ENCODE measurements at regions not wholly inside any gene's neighbourhood (a gene's known extent, or its start where the extent isn't known, plus 50 kb on each side); places are given as distances from the start of the nearest gene placed in this dataset.

- TF ChIP-seq CEBPB (IDR thresholded peaks at IDR 0.05) (no peak), EGR1 (IDR thresholded peaks at IDR 0.05) (no peak), YY1 (IDR thresholded peaks at IDR 0.05; ENCODE audit: low read depth) (no peak), RAD21 (IDR thresholded peaks at IDR 0.05; ENCODE audit: low read depth) (no peak)
These were observed 546.4 kb upstream of the SLITRK5 start for GRCh38 chr13:87124785-87125074.

GRCh38 chr13:87128036-87128435, 543.1 kb upstream of the SLITRK5 start:
- TF ChIP-seq NFIC (IDR thresholded peaks at IDR 0.05) (peak; percentile 86), CEBPB (IDR thresholded peaks at IDR 0.05) (peak; percentile 95), YY1 (IDR thresholded peaks at IDR 0.05; ENCODE audit: low read depth) (no peak), TAF1 (IDR thresholded peaks at IDR 0.05; ENCODE audit: low read depth) (no peak), ZBTB7A (IDR thresholded peaks at IDR 0.05; ENCODE audit: low read depth) (no peak), TCF12 (IDR thresholded peaks at IDR 0.05; ENCODE audit: low read depth) (peak; percentile 84), CREB1 (IDR thresholded peaks at IDR 0.05; ENCODE audit: low read depth) (no peak), EGR1 (IDR thresholded peaks at IDR 0.05) (no peak), MAX (IDR thresholded peaks at IDR 0.05) (0 out of 2 replicates have a peak, but pooled peaks have one; percentile 5), EP300 (IDR thresholded peaks at IDR 0.05; ENCODE audit: borderline replicate concordance) (peak; percentile 87), FOXM1 (IDR thresholded peaks at IDR 0.05; ENCODE audit: borderline replicate concordance, low read depth) (peak; percentile 70; the same call in 1 of the 2 replicates), TEAD4 (IDR thresholded peaks at IDR 0.05) (peak; percentile 80), REST (IDR thresholded peaks at IDR 0.05; ENCODE audit: low read depth) (no peak), USF1 (IDR thresholded peaks at IDR 0.05) (no peak), RAD21 (IDR thresholded peaks at IDR 0.05; ENCODE audit: low read depth) (no peak)

- TF ChIP-seq USF1 (IDR thresholded peaks at IDR 0.05) = no peak
- 0 out of 2 replicates have a peak, but pooled peaks have one; percentile 1 for TF ChIP-seq MAX (IDR thresholded peaks at IDR 0.05)
These were observed 542.7 kb upstream of the SLITRK5 start for GRCh38 chr13:87128491-87128890.

- TF ChIP-seq CREB1 (IDR thresholded peaks at IDR 0.05; ENCODE audit: low read depth) (no peak), CEBPB (IDR thresholded peaks at IDR 0.05) (no peak), FOXM1 (IDR thresholded peaks at IDR 0.05; ENCODE audit: borderline replicate concordance, low read depth) (no peak), NFIC (IDR thresholded peaks at IDR 0.05) (no peak), REST (IDR thresholded peaks at IDR 0.05; ENCODE audit: low read depth) (no peak), TAF1 (IDR thresholded peaks at IDR 0.05; ENCODE audit: low read depth) (no peak), USF1 (IDR thresholded peaks at IDR 0.05) (no peak), EGR1 (IDR thresholded peaks at IDR 0.05) (no peak), TEAD4 (IDR thresholded peaks at IDR 0.05) (no peak), YY1 (IDR thresholded peaks at IDR 0.05; ENCODE audit: low read depth) (no peak), EP300 (IDR thresholded peaks at IDR 0.05; ENCODE audit: borderline replicate concordance) (no peak), RAD21 (IDR thresholded peaks at IDR 0.05; ENCODE audit: low read depth) (no peak), ZBTB7A (IDR thresholded peaks at IDR 0.05; ENCODE audit: low read depth) (no peak), MAX (IDR thresholded peaks at IDR 0.05) (no peak), TCF12 (IDR thresholded peaks at IDR 0.05; ENCODE audit: low read depth) (no peak)
These were observed 541.4 kb upstream of the SLITRK5 start for GRCh38 chr13:87129602-87130300.

- TF ChIP-seq EP300 (IDR thresholded peaks at IDR 0.05; ENCODE audit: borderline replicate concordance) (no peak), RAD21 (IDR thresholded peaks at IDR 0.05; ENCODE audit: low read depth) (no peak), NFIC (IDR thresholded peaks at IDR 0.05) (0 out of 2 replicates have a peak, but pooled peaks have one; percentile 25)
These were observed 540.7 kb upstream of the SLITRK5 start for GRCh38 chr13:87130423-87130822.

GRCh38 chr13:87131611-87132010, 539.6 kb upstream of the SLITRK5 start:
- TF ChIP-seq ZBTB7A (IDR thresholded peaks at IDR 0.05; ENCODE audit: low read depth) (no peak), RAD21 (IDR thresholded peaks at IDR 0.05; ENCODE audit: low read depth) (no peak), TCF12 (IDR thresholded peaks at IDR 0.05; ENCODE audit: low read depth) (no peak)

All from Ishikawa (cell line).